Activated CD8-positive, alpha-beta T cell treated with anti-CD3 and anti-CD28 coated beads, Interleukin-2, amount 10 ng/mL, durations not matched to agents 7 days and 5 days (primary cell): ENCODE measurements at regions not wholly inside any gene's neighbourhood (a gene's known extent, or its start where the extent isn't known, plus 50 kb on each side); places are given as distances from the start of the nearest gene placed in this dataset.
"Not testable (repeated sequence)": the region's sequence is repeated elsewhere in the genome, so short reads cannot be mapped to it uniquely, and the experiment has no call there.

Experiments
- ATAC-seq: fragments of 150-1000 bp; cut with Tn5 transposase; one replicate; pipeline ENCODE4 v1.10.0; 2021; ENCODE audit warnings: moderate library complexity
- CTCF ChIA-PET: fragments of 350-600 bp; sonication (Branson Sonifier 250); formaldehyde crosslinking; loops from one replicate; lab custom pipeline; 2021; ENCODE audit warnings: antibody characterized with exemption; lab: Charles Lee
- POLR2A ChIA-PET: fragments of 350-600 bp; sonication (Branson Sonifier 250); formaldehyde crosslinking; loops from one replicate; lab custom pipeline; 2021; ENCODE audit warnings: antibody characterized with exemption; lab: Charles Lee
- DNase-seq: peaks from one replicate; pipeline ENCODE4 v3.0.0-alpha.2; 2020
- H3K27ac Mint-ChIP-seq: one replicate; pipeline ENCODE4 v1.8.0; 2021; ENCODE audit warnings: mild to moderate bottlenecking, mixed read lengths
- H3K27me3 Mint-ChIP-seq: one replicate; pipeline ENCODE4 v1.8.0; 2021; ENCODE audit warnings: low read depth, mixed read lengths
- H3K36me3 Mint-ChIP-seq: one replicate; pipeline ENCODE4 v1.8.0; 2021; ENCODE audit warnings: low read depth, mixed read lengths
- H3K4me1 Mint-ChIP-seq: one replicate; pipeline ENCODE4 v1.8.0; 2021; ENCODE audit warnings: low read depth, mixed read lengths
- H3K4me3 Mint-ChIP-seq: one replicate; pipeline ENCODE4 v1.8.0; 2021; ENCODE audit warnings: mild to moderate bottlenecking, mixed read lengths
- H3K9me3 Mint-ChIP-seq: one replicate; pipeline ENCODE4 v1.8.0; 2022; ENCODE audit warnings: mixed read lengths; ENCODE audit not compliant: insufficient read depth

- POLR2A ChIA-PET = no interaction called here
- ATAC-seq (no peak), DNase-seq (no peak)
Observed at GRCh38 chr1:94769551-94769950, 50.6 kb upstream of the SLC44A3 start.

GRCh38 chr1:94768036-94768435 is 52.1 kb upstream of the SLC44A3 start:
- H3K9me3 Mint-ChIP-seq = no peaks in the 10 kb centered on the region
- H3K4me1 Mint-ChIP-seq = no peaks in the 10 kb centered on the region
- H3K27ac Mint-ChIP-seq = no peak overlapping the region
- ATAC-seq = no peak
- no peak for DNase-seq
- no peaks in the 10 kb centered on the region for H3K36me3 Mint-ChIP-seq
- H3K27me3 Mint-ChIP-seq = no peaks in the 10 kb centered on the region
- H3K4me3 Mint-ChIP-seq = no peak overlapping the region
- ChIA-PET CTCF (no interaction called here), POLR2A (no interaction called here)

More at GRCh38 chr1:94769551-94769950, 50.6 kb upstream of the SLC44A3 start:
- H3K4me1 Mint-ChIP-seq = no peaks in the 10 kb centered on the region
- H3K36me3 Mint-ChIP-seq = no peaks in the 10 kb centered on the region
- H3K27ac Mint-ChIP-seq = no peak overlapping the region
- CTCF ChIA-PET = interaction anchor here (0.6 kb wide), 1 partner anchor 570 kb away, joined by 3 read pairs; no protein-coding TSS in a partner anchor
- no peaks in the 10 kb centered on the region for H3K9me3 Mint-ChIP-seq
- no peak overlapping the region for H3K4me3 Mint-ChIP-seq
- H3K27me3 Mint-ChIP-seq = no peaks in the 10 kb centered on the region

GRCh38 chr1:94765958-94766357 is 54.2 kb upstream of the SLC44A3 start:
- H3K4me1 Mint-ChIP-seq = no peaks in the 10 kb centered on the region
- no peaks in the 10 kb centered on the region for H3K9me3 Mint-ChIP-seq
- ChIA-PET POLR2A (no interaction called here), CTCF (no interaction called here)
- H3K36me3 Mint-ChIP-seq = no peaks in the 10 kb centered on the region
- DNase-seq (no peak), ATAC-seq (no peak)
- peaks cover 8% of the 10 kb centered on the region for H3K27me3 Mint-ChIP-seq
- no peak overlapping the region for H3K27ac Mint-ChIP-seq
- no peak overlapping the region for H3K4me3 Mint-ChIP-seq

- no peak for DNase-seq
- H3K36me3 Mint-ChIP-seq = no peaks in the 10 kb centered on the region
- H3K27ac Mint-ChIP-seq = no peak overlapping the region
- H3K9me3 Mint-ChIP-seq = peaks cover 3% of the 10 kb centered on the region
- no peak for ATAC-seq
- peaks cover 14% of the 10 kb centered on the region for H3K27me3 Mint-ChIP-seq
- ChIA-PET POLR2A (no interaction called here), CTCF (no interaction called here)
- no peak overlapping the region for H3K4me3 Mint-ChIP-seq
- peaks cover 6% of the 10 kb centered on the region for H3K4me1 Mint-ChIP-seq
Observed at GRCh38 chr1:94759188-94759587, 61.0 kb upstream of the SLC44A3 start.

- Mint-ChIP-seq H3K27ac (no peak overlapping the region), H3K4me1 (peaks cover 6% of the 10 kb centered on the region), H3K4me3 (no peak overlapping the region), H3K27me3 (peaks cover 14% of the 10 kb centered on the region), H3K36me3 (no peaks in the 10 kb centered on the region), H3K9me3 (peaks cover 3% of the 10 kb centered on the region)
- ChIA-PET POLR2A (no interaction called here), CTCF (interaction anchor here (1.2 kb wide), 1 partner anchor 47 kb away, joined by 3 read pairs; no protein-coding TSS in a partner anchor)
- ATAC-seq (no peak), DNase-seq (no peak)
Observed at GRCh38 chr1:94757931-94758330, 62.2 kb upstream of the SLC44A3 start.

- POLR2A ChIA-PET = no interaction called here
Observed at GRCh38 chr1:94755675-94756074, 64.5 kb upstream of the SLC44A3 start.

GRCh38 chr1:94755016-94755415 is 65.1 kb upstream of the SLC44A3 start:
- H3K27me3 Mint-ChIP-seq, DNase-seq, POLR2A ChIA-PET, H3K27ac Mint-ChIP-seq, H3K36me3 Mint-ChIP-seq, H3K4me3 Mint-ChIP-seq, ATAC-seq, H3K4me1 Mint-ChIP-seq, H3K9me3 Mint-ChIP-seq, CTCF ChIA-PET: not testable (repeated sequence)

More at GRCh38 chr1:94755675-94756074, 64.5 kb upstream of the SLC44A3 start:
- peaks cover 6% of the 10 kb centered on the region for H3K4me1 Mint-ChIP-seq
- DNase-seq = no peak
- H3K27ac Mint-ChIP-seq = peak overlapping the region; percentile 2
- H3K27me3 Mint-ChIP-seq = peaks cover 5% of the 10 kb centered on the region
- no peak overlapping the region for H3K4me3 Mint-ChIP-seq
- CTCF ChIA-PET = no interaction called here
- H3K36me3 Mint-ChIP-seq = no peaks in the 10 kb centered on the region
- no peak for ATAC-seq
- peaks cover 3% of the 10 kb centered on the region for H3K9me3 Mint-ChIP-seq

- Mint-ChIP-seq H3K36me3 (no peaks in the 10 kb centered on the region), H3K27me3 (peaks cover under 1% of the 10 kb centered on the region), H3K4me3 (no peak overlapping the region), H3K9me3 (peaks cover 6% of the 10 kb centered on the region), H3K27ac (no peak overlapping the region), H3K4me1 (peaks cover 6% of the 10 kb centered on the region)
- ChIA-PET POLR2A (no interaction called here), CTCF (no interaction called here)
- ATAC-seq = no peak
- DNase-seq = no peak
Observed at GRCh38 chr1:94754570-94754969, 65.6 kb upstream of the SLC44A3 start.

- H3K9me3 Mint-ChIP-seq = peaks cover 11% of the 10 kb centered on the region
- POLR2A ChIA-PET = no interaction called here
- CTCF ChIA-PET = no interaction called here
Observed at GRCh38 chr1:94754095-94754494, 66.1 kb upstream of the SLC44A3 start.

GRCh38 chr1:94753171-94753972 is 66.8 kb upstream of the SLC44A3 start:
- no peak overlapping the region for H3K4me3 Mint-ChIP-seq
- no peak for DNase-seq
- ChIA-PET POLR2A (no interaction called here), CTCF (no interaction called here)
- no peaks in the 10 kb centered on the region for H3K36me3 Mint-ChIP-seq
- peaks cover 6% of the 10 kb centered on the region for H3K4me1 Mint-ChIP-seq
- no peaks in the 10 kb centered on the region for H3K27me3 Mint-ChIP-seq
- peaks cover 13% of the 10 kb centered on the region for H3K9me3 Mint-ChIP-seq
- no peak overlapping the region for H3K27ac Mint-ChIP-seq
- no peak for ATAC-seq

More at GRCh38 chr1:94754095-94754494, 66.1 kb upstream of the SLC44A3 start:
- no peaks in the 10 kb centered on the region for H3K27me3 Mint-ChIP-seq
- no peaks in the 10 kb centered on the region for H3K36me3 Mint-ChIP-seq
- H3K27ac Mint-ChIP-seq = no peak overlapping the region
- ATAC-seq = no peak
- no peak overlapping the region for H3K4me3 Mint-ChIP-seq
- H3K4me1 Mint-ChIP-seq = peaks cover 6% of the 10 kb centered on the region
- no peak for DNase-seq

GRCh38 chr1:94751483-94751882 is 68.7 kb upstream of the SLC44A3 start:
- ATAC-seq, H3K27ac Mint-ChIP-seq, H3K27me3 Mint-ChIP-seq, H3K36me3 Mint-ChIP-seq, H3K4me1 Mint-ChIP-seq, CTCF ChIA-PET, H3K4me3 Mint-ChIP-seq, POLR2A ChIA-PET, DNase-seq: not testable (repeated sequence)
- peaks cover 13% of the 10 kb centered on the region for H3K9me3 Mint-ChIP-seq

- CTCF ChIA-PET = no interaction called here
- H3K9me3 Mint-ChIP-seq = peaks cover 10% of the 10 kb centered on the region
- no peak for ATAC-seq
- POLR2A ChIA-PET = no interaction called here
- no peaks in the 10 kb centered on the region for H3K36me3 Mint-ChIP-seq
- H3K27me3 Mint-ChIP-seq = no peaks in the 10 kb centered on the region
- H3K27ac Mint-ChIP-seq = no peak overlapping the region
- H3K4me3 Mint-ChIP-seq = no peak overlapping the region
- DNase-seq = no peak
- no peaks in the 10 kb centered on the region for H3K4me1 Mint-ChIP-seq
Observed at GRCh38 chr1:94746635-94747525, 73.3 kb upstream of the SLC44A3 start.
